ENCODE measurements at regions not wholly inside any gene's neighbourhood (a gene's known extent, or its start where the extent isn't known, plus 50 kb on each side); places are given as distances from the start of the nearest gene placed in this dataset.

- H3K27ac ChIP-seq = no peak overlapping the region
- DNase-seq = no peak
- intact Hi-C loops (cut with DNase I; ENCODE audit: low total_unique reads) = no loop called here
- H3K9me3 ChIP-seq = no peaks in the 10 kb centered on the region
- TF ChIP-seq, protein P1, sequence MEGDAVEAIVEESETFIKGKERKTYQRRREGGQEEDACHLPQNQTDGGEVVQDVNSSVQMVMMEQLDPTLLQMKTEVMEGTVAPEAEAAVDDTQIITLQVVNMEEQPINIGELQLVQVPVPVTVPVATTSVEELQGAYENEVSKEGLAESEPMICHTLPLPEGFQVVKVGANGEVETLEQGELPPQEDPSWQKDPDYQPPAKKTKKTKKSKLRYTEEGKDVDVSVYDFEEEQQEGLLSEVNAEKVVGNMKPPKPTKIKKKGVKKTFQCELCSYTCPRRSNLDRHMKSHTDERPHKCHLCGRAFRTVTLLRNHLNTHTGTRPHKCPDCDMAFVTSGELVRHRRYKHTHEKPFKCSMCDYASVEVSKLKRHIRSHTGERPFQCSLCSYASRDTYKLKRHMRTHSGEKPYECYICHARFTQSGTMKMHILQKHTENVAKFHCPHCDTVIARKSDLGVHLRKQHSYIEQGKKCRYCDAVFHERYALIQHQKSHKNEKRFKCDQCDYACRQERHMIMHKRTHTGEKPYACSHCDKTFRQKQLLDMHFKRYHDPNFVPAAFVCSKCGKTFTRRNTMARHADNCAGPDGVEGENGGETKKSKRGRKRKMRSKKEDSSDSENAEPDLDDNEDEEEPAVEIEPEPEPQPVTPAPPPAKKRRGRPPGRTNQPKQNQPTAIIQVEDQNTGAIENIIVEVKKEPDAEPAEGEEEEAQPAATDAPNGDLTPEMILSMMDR (IDR thresholded peaks at IDR 0.05) = no peak
- H3K36me3 ChIP-seq = no peaks in the 10 kb centered on the region
- no peaks in the 10 kb centered on the region for H3K4me1 ChIP-seq
- no peaks in the 10 kb centered on the region for H3K27me3 ChIP-seq
- H3K4me3 ChIP-seq = no peak overlapping the region
Measured at GRCh38 chr6:153526479-153526878, 395.4 kb upstream of the RGS17 start.

DNA sequence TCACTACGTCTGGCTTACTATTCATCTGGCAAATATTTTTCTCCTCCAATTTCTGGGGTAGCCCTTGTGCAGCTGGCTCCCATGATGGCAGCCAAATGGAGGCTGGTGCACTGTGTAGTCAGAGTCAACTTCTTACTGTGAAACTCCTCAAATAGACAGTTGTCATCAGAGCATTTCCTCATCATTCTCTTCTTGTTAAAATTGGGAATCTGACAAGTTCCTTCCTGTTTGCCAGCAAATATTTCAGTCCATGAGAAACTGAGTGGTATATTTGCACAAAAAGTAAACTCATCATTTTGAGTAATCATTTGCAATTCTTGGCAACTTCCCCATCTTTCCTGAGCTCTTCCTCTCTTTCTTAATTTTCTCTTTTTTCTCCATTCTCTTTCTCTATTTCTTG, 394.9 kb upstream of the RGS17 start:
- no peaks in the 10 kb centered on the region for H3K4me1 ChIP-seq
- intact Hi-C loops (cut with DNase I; ENCODE audit: low total_unique reads) = no loop called here
- DNase-seq = no peak

DNA sequence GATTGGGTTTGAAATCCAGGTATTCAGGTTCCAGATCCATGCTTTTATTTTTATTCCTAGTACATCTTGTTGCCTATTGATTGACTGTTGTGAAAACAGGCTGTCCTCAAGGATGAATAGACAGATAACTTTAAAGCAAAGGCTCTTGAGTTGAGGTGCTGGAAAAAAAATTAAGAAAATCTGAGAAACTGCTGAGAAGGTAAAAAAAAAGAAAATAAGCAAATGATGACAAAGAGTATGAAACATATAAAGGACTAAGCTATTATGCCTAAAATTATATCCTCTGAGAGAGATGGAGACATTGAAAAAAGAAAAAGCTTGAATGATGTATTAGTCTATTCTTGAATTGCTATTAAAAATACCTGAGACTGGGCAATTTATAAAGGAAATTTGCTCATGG, 392.3 kb upstream of the RGS17 start:
- intact Hi-C loops (cut with DNase I; ENCODE audit: low total_unique reads) = no loop called here
- TF ChIP-seq, protein P1 (IDR thresholded peaks at IDR 0.05) = no peak
- H3K4me3 ChIP-seq = no peak overlapping the region
- no peak for DNase-seq
- no peaks in the 10 kb centered on the region for H3K4me1 ChIP-seq
- peaks cover 0 to 3% (median 0%) of the 10 kb centered on the region in 3 donors for H3K9me3 ChIP-seq
- H3K27ac ChIP-seq = no peak overlapping the region
- no peaks in the 10 kb centered on the region for H3K27me3 ChIP-seq
- H3K36me3 ChIP-seq = no peaks in the 10 kb centered on the region

More for the DNA sequence above, 394.9 kb upstream of the RGS17 start:
- Histone ChIP-seq H3K9me3 (no peaks in the 10 kb centered on the region), H3K27me3 (no peaks in the 10 kb centered on the region), H3K27ac (no peak overlapping the region), H3K4me3 (no peak overlapping the region), H3K36me3 (no peaks in the 10 kb centered on the region)
- TF ChIP-seq, protein P1 (IDR thresholded peaks at IDR 0.05) = no peak

- DNase-seq = no peak
- Histone ChIP-seq H3K4me1 (no peaks in the 10 kb centered on the region), H3K27ac (no peak overlapping the region), H3K36me3 (no peaks in the 10 kb centered on the region), H3K4me3 (no peak overlapping the region), H3K9me3 (no peaks in the 10 kb centered on the region), H3K27me3 (no peaks in the 10 kb centered on the region)
- intact Hi-C loops (cut with DNase I; ENCODE audit: low total_unique reads) = no loop called here
- TF ChIP-seq, protein P1 (IDR thresholded peaks at IDR 0.05) = peak; percentile 49 to 55
Measured at GRCh38 chr6:153511896-153512496, 380.9 kb upstream of the RGS17 start.

DNA sequence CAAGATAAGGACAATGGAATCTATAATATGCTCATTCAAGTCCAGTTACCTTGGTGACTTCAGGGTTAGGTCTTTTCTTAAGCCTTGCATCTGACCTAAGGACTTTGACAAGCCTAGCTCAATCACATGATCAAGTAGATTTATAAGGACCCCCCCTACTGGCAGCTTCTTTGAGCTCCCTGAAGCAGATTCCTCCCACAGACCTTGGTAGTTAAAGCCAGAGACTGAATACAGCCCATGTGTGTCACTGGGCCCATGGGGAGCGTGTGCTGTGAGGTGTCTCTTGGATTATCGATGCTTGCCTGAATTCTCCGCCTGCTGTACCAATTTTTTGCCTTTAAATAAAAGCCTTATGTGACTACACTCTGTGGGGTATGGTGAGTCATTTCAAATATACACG, 372.7 kb upstream of the RGS17 start:
- TF ChIP-seq, protein P1 (IDR thresholded peaks at IDR 0.05) = no peak
- H3K27ac ChIP-seq = no peak overlapping the region
- H3K36me3 ChIP-seq = no peaks in the 10 kb centered on the region
- H3K9me3 ChIP-seq = no peaks in the 10 kb centered on the region
- H3K27me3 ChIP-seq = no peaks in the 10 kb centered on the region
- DNase-seq = no peak
- H3K4me1 ChIP-seq = no peaks in the 10 kb centered on the region
- intact Hi-C loops (cut with DNase I; ENCODE audit: low total_unique reads) = no loop called here
- no peak overlapping the region for H3K4me3 ChIP-seq

DNA sequence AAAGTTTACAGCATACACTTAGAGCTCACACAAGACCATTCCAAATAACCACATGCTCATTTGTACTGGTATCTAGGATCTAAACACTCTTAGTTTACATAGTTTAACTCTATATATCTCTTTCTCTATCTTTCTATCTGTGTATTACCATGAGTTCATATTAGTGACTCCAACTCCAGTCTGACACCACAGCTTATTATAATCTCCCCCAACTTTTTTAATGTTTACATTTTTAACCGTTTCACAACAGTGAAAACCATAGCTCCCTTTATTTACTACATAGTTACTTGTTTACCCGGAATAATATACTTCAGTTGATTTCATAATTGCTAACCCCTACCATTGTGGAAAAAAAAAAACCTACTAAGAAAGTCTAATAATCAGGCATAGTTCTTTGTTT, 362.4 kb upstream of the RGS17 start:
- TF ChIP-seq, protein P1 (IDR thresholded peaks at IDR 0.05) = no peak
- peaks cover 0 to 4% (median 0%) of the 10 kb centered on the region in 3 donors for H3K9me3 ChIP-seq
- DNase-seq = no peak
- H3K4me1 ChIP-seq = no peaks in the 10 kb centered on the region
- no peak overlapping the region for H3K4me3 ChIP-seq
- H3K27ac ChIP-seq = no peak overlapping the region
- H3K27me3 ChIP-seq = no peaks in the 10 kb centered on the region
- intact Hi-C loops (cut with DNase I; ENCODE audit: low total_unique reads) = no loop called here
- no peaks in the 10 kb centered on the region for H3K36me3 ChIP-seq
